ENCODE measurements at regions not wholly inside any gene's neighbourhood (a gene's known extent, or its start where the extent isn't known, plus 50 kb on each side); places are given as distances from the start of the nearest gene placed in this dataset.
"Not testable (repeated sequence)": the region's sequence is repeated elsewhere in the genome, so short reads cannot be mapped to it uniquely, and the experiment has no call there.

DNA sequence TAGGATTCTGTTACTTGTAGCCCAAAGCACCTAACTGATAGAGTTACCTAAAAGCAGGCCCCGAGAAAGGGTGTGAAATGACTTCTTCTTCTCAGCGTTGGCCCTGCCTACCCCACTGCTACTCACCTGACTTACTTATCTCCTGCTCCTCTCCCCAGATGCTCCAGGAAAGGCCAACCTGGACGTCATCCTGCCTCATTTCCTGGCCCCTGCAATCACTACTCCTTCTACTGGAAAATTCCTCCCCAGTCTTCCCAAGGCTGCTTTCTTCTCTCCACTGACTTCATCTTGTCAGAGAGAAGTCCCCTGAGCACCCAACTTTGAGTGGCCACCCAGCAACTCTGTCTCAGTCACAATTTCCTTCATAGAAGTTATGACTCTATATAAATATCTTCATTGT is 63.4 kb upstream of the KLF7 start:
- H3K4me3 ChIP-seq (ENCODE audit: low read depth, low read length) = no peak overlapping the region
- no peak for TF ChIP-seq CTCF (IDR thresholded peaks at IDR 0.05; ENCODE audit: low read depth, low read length, missing control alignments)
- DNase-seq (ENCODE audit: low read depth) = no peak

- TF ChIP-seq CTCF (IDR thresholded peaks at IDR 0.05; ENCODE audit: low read depth, low read length, missing control alignments) = peak; percentile 77
- no peak for DNase-seq (ENCODE audit: low read depth)
Measured at GRCh38 chr2:207230261-207231105, 64.7 kb upstream of the KLF7 start.

DNA sequence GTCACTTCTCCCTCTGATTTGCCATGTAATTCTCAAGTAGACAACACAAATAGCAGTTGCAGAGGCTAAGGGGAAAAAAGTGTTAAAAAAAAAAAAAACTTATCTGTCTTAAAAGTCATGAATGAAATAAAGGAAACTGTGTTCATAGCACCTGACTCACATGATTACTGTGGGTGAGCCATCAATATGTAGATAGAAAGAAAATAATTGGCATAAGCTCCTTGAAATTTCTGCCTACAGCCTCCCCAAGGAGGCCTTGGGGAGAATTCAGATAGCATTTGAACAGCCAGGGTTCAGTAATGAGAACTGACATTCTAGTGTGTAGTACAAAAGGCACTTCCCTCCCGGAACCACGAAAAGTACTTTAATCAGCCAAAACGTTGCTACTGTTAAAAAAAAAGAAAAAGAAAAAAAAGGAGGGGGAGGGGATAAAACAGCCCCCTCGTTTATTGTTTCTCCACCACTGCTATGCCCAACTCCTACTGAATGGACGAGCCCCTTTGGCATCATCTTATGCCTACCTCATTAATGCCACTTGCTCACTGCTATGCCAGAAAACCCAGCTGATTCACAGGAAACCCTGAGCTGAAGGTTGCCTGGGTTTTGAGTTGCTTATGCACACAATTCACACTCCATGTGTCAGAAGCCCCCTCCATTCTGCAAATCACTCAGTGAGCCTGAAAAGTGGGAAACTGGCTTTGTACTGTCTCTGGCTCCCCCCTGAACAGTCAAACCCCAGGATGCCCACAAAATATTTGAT is 65.5 kb upstream of the KLF7 start:
- TF ChIP-seq CTCF (IDR thresholded peaks at IDR 0.05; ENCODE audit: low read depth, low read length, missing control alignments) = no peak
- H3K4me3 ChIP-seq (ENCODE audit: low read depth, low read length) = no peak overlapping the region
- DNase-seq (ENCODE audit: low read depth) = no peak

More at GRCh38 chr2:207230261-207231105, 64.7 kb upstream of the KLF7 start:
- no peak overlapping the region for H3K4me3 ChIP-seq (ENCODE audit: low read depth, low read length)

- H3K4me3 ChIP-seq (ENCODE audit: low read depth, low read length) = no peak overlapping the region
- TF ChIP-seq CTCF (IDR thresholded peaks at IDR 0.05; ENCODE audit: low read depth, low read length, missing control alignments) = no peak
- no peak for DNase-seq (ENCODE audit: low read depth)
Measured at GRCh38 chr2:207231967-207232366, 66.2 kb upstream of the KLF7 start.

DNA sequence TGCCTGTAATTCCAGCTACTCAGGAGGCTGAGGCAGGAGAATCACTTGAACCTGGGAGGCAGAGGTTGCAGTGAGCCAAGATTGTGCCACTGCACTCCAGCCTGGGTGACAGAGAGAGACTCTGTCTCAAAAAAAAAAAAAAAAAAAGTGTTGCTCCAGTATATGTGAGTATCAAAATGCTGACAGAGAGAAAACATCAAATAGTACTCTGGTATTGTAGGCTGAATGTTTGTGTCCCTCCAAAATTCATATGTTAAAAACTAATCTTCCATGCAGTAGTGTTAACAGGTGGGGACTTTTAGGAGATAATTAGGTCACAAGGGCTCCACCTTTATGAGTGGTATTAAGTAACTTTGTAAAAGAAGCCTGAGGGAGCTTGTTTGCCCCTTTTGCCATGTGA is 67.4 kb upstream of the KLF7 start:
- not testable (repeated sequence) for DNase-seq (ENCODE audit: low read depth)

DNA sequence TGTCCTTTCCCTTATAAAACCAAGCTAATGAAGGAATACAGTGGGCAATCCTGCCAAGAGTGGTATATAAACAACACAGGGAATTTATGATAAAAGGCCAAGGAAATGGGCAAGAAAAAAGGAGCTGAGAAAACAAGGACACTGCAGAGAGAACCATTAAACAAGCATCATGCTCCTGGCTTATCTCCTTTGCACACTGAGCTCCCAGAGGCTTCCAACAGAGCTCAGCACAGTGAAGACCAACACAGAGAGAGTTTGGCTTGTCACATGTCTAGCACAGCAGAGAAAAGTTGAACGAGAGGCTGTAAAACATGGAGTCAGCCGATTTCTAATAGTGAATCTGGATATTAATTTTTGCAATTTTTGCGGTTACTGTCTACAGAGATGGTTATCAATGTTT is 68.0 kb upstream of the KLF7 start:
- H3K4me3 ChIP-seq (ENCODE audit: low read depth, low read length) = no peak overlapping the region
- no peak for TF ChIP-seq CTCF (IDR thresholded peaks at IDR 0.05; ENCODE audit: low read depth, low read length, missing control alignments)
- no peak for DNase-seq (ENCODE audit: low read depth)

More for the DNA sequence above, 67.4 kb upstream of the KLF7 start:
- not testable (repeated sequence) for H3K4me3 ChIP-seq (ENCODE audit: low read depth, low read length)

GRCh38 chr2:207235621-207236020 is 69.9 kb upstream of the KLF7 start:
- H3K4me3 ChIP-seq (ENCODE audit: low read depth, low read length) = no peak overlapping the region
- TF ChIP-seq CTCF (IDR thresholded peaks at IDR 0.05; ENCODE audit: low read depth, low read length, missing control alignments) = no peak
- DNase-seq (ENCODE audit: low read depth) = no peak

Data from GM12864 (cell line).